Astrocyte of the cerebellum (primary cell): ENCODE measurements at regions not wholly inside any gene's neighbourhood (a gene's known extent, or its start where the extent isn't known, plus 50 kb on each side); places are given as distances from the start of the nearest gene placed in this dataset.
A peak's percentile ranks its signal among the peaks of the same experiment; 100 is the strongest.

Source experiments
- DNase-seq: peaks from one replicate; pipeline ENCODE4 v3.0.0-alpha.2; 2011; ENCODE audit warnings: low read depth
- H3K4me3 ChIP-seq: 2 replicates; pipeline ENCODE4 v1.5.1; 2011; ENCODE audit warnings: mild to moderate bottlenecking, low read depth, low read length, moderate library complexity
- in situ Hi-C: cut with HindIII; loops from 2 replicates; pipeline ENCODE4 v1.10.0; 2017; ENCODE audit warnings: low sequenced_read_pairs
- TF ChIP-seq, protein P1 (sequence below): IDR thresholded peaks from 2 replicates; pipeline ENCODE4 v1.5.1; 2012; ENCODE audit warnings: low read length, low read depth, moderate library complexity, mild to moderate bottlenecking; ENCODE audit errors: missing control alignments

DNA sequence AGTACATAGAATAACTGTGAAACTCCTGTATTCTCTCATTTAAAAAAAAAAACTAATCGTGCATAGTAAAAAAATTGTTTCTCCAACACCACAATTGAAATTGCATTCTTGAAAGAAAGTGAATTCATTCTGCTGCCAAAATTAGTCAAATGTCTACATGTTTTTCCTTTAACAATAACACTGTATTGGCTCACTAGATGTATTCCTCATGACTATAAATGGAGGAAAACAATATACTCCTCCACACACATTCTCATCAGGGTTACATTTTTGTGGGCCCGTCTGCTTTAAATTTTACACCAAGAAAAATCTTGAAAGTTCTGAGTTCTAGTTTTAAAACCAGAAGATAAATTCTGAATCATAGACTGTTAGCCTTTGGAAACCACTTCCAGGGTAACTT is 233.6 kb downstream of the KLF12 start:
- TF ChIP-seq, protein P1, sequence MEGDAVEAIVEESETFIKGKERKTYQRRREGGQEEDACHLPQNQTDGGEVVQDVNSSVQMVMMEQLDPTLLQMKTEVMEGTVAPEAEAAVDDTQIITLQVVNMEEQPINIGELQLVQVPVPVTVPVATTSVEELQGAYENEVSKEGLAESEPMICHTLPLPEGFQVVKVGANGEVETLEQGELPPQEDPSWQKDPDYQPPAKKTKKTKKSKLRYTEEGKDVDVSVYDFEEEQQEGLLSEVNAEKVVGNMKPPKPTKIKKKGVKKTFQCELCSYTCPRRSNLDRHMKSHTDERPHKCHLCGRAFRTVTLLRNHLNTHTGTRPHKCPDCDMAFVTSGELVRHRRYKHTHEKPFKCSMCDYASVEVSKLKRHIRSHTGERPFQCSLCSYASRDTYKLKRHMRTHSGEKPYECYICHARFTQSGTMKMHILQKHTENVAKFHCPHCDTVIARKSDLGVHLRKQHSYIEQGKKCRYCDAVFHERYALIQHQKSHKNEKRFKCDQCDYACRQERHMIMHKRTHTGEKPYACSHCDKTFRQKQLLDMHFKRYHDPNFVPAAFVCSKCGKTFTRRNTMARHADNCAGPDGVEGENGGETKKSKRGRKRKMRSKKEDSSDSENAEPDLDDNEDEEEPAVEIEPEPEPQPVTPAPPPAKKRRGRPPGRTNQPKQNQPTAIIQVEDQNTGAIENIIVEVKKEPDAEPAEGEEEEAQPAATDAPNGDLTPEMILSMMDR = no peak
- in situ Hi-C loops = no loop called here
- peak; percentile 41 for DNase-seq
- no peak overlapping the region for H3K4me3 ChIP-seq

DNA sequence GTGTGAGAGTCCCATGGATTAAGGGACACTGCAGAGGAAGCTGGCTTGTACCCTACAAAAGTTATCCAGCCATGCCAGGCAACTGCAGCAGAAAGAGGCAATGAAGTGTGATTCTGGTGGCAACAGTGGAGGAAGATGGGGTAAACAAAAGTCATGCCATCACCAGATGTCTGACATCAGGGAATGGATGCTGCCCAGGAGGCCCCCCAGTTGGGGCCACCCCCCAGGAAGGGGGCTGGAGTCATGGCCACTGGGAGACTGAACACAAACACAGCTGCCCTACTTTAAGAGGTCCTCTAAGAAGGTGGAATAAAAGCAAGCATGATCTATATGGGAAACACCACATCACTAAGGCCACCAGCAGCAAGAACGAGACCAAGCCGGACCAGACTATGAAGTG is 235.3 kb downstream of the KLF12 start:
- DNase-seq = no peak
- in situ Hi-C loops = no loop called here
- H3K4me3 ChIP-seq = no peak overlapping the region
- TF ChIP-seq, protein P1 = no peak

DNA sequence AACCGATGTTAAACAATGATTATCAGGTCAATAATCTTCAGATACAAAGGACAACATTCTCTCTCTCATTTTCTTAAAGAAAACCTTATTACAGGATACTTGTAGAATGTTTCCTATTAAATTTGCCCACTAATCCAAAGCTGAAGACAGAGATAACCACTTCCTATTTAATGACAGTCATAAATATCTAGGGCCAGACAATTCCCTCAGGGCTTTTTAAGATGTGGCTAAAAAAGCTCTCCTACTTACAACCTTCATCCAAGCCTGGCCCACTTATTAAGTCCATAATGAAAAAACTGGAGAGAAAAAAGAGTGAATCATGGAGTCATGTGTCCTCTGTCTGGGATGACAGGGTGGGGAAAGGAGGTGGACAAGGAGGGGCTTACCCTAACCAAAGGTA is 235.9 kb downstream of the KLF12 start:
- DNase-seq = no peak
- TF ChIP-seq, protein P1 = no peak
- no peak overlapping the region for H3K4me3 ChIP-seq
- in situ Hi-C loops = no loop called here

DNA sequence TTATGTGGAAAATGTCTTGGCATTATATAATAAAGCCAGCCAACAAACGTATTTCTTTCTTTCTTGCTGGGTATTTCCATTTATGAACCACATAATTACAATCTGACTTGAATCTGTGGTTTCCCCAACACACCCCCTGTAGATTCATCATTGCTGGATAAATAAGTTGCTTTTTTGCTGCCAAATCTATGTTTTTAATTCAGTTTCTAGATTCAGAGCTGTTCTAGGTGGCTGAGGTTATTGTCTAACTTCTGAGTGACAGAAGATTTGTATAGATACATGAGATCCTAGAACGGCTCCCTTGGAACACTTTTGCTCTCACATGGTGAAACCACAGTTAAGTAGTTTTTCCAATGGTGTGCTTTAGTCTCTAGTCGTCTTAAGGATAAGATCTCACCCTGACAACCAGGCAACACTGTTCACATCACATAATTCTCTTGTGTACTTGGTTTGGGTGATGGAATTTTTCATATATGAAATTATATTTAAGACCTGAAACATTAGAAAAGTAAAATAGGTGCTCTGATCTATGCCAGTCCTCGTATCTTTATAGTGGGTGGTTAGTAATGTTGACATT is 239.1 kb downstream of the KLF12 start:
- TF ChIP-seq, protein P1 = no peak
- DNase-seq = peak; percentile 75
- no peak overlapping the region for H3K4me3 ChIP-seq
- in situ Hi-C loops = no loop called here

DNA sequence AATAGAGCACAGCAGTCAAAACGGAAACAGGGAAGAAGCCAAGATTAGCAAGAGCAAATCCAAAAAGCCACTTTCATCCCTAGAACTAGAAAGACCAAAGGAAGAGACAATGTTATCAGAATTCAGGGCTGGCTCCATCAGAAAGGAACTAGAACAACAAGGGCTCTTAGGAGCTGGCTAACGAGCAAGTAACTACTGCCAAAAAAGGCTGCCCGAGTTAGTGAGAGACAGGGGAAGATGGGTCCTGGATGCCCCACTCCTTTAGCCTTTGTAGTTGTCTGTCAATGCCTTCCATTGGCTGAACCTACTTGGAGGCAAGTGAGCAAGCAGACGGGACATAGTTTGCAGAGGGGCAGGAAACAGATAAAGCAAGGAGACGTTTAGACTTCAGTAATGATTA is 240.4 kb downstream of the KLF12 start:
- TF ChIP-seq, protein P1 = no peak
- in situ Hi-C loops = no loop called here
- H3K4me3 ChIP-seq = no peak overlapping the region
- no peak for DNase-seq

DNA sequence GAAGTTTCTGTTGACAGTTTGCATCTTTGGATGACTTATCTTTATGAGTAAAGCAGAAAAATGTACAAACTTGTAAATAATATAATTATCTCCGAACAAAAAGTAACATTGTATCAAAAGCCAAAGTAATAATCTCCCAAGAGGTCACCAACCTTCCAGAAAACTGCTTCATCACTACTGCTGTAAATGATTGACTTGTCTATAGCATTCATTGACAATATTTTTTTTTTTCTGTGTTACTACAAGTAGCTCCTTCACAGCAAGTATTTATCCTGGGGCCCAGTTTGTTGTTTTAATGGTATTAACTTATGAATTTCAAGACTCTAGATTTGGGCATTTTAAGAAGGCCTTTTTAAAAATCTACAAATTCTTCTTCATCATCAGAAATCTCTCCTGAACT is 242.4 kb downstream of the KLF12 start:
- DNase-seq = no peak
- TF ChIP-seq, protein P1 = no peak
- H3K4me3 ChIP-seq = no peak overlapping the region
- in situ Hi-C loops = no loop called here

DNA sequence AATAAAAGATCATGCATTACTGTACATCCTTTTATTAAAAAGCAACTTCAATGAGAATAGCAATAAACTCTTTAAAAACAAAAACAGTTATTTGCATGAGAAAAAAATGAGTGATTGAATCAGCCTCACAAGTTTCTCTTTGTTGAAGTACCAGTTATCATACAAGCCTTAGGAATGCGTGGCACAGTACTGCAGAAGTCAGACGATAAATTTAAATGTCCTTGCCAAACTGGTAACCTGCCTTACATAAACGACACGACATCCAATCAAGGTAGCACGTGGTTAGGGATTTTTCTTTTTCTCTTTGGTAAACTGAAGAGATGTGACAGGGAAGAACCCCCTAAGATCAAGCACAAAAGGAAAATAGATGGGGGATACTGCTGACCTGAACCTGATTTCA is 251.0 kb downstream of the KLF12 start:
- TF ChIP-seq, protein P1 = no peak
- H3K4me3 ChIP-seq = no peak overlapping the region
- in situ Hi-C loops = no loop called here
- DNase-seq = no peak
